Hematopoietic multipotent progenitor cell treated with erythropoietin and hydrocortisone succinate and interleukin-3 and kit ligand, for 4 days (in vitro differentiated cells): ENCODE measurements at regions not wholly inside any gene's neighbourhood (a gene's known extent, or its start where the extent isn't known, plus 50 kb on each side); places are given as distances from the start of the nearest gene placed in this dataset.
A peak's percentile ranks its signal among the peaks of the same experiment; 100 is the strongest.
"Not testable (repeated sequence)": the region's sequence is repeated elsewhere in the genome, so short reads cannot be mapped to it uniquely, and the experiment has no call there.

Source experiments
- DNase-seq: peaks from one replicate; pipeline ENCODE4 v3.0.0-alpha.2; 2015

DNA sequence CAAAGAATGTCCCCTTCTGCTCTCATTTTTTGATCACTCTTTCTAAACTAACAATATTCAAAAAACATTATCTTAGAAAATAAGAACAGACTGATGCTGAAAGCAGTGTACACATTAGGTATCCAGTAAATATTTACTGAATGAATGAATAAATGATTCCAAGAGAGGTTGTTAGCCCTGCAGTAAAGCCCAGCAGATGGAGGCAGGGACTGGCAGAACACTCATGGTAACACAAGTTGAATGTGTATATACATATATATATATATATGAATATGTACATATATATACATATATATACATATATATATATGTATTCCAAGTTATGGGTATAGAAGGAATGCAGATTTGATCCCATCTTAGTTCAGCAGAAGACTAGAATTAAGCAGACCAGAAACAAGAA is 546.3 kb downstream of the RAB38 start:
- DNase-seq: no peak

DNA sequence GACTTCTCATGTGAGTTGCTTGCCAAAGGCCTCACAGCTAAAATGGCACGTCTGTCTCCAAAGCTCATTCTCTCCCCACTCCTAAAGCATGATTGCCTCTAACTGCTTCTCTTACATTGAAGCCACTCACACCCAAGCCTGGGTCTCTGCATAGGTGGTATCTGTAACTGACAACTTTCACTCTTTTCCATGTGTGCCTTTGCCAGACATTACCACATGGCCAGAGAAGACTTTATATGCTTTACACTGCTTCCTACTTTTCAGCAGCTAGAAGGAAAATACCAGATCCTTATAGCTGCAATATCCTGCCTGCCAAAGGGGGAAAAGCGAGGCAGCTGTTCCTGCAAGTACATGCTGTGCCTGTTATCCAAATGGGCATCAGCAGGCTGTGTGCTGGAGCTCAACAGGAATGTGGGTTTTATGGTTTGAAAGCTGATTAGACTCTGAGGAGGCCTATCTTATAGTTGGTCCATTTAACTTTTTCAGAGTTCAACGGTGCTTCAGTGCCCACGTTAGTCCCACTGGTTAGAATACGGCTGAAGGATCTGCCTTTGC is 547.1 kb downstream of the RAB38 start:
- DNase-seq: no peak

DNA sequence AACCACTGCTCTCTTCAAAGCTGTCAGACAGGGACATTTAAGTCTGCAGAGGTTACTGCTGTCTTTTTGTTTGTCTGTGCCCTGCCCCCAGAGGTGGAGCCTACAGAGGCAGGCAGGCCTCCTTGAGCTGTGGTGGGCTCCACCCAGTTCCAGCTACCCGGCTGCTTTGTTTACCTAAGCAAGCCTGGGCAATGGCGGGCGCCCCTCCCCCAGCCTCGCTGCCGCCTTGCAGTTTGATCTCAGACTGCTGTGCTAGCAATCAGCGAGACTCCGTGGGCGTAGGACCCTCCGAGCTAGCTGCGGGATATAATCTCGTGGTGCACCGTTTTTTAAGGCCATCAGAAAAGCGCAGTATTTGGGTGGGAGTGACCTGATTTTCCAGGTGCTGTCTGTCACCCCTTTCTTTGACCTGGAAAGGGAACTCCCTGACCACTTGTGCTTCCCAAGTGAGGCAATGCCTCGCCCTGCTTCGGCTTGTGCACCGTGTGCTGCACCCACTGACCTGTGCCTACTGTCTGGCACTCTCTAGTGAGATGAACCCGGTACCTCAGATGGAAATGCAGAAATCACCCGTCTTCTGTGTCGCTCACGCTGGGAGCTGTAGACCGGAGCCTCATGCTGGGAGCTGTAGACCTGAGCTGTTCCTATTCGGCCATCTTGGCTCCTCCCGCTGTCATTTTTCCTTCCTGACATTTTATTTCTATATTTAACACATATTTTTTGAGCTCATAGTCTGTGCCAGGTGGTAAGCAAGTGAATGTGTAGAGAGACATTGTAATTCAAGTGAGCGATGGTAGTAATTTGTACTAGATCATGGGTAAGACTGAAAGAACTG is 551.5 kb downstream of the RAB38 start:
- not testable (repeated sequence) for DNase-seq

DNA sequence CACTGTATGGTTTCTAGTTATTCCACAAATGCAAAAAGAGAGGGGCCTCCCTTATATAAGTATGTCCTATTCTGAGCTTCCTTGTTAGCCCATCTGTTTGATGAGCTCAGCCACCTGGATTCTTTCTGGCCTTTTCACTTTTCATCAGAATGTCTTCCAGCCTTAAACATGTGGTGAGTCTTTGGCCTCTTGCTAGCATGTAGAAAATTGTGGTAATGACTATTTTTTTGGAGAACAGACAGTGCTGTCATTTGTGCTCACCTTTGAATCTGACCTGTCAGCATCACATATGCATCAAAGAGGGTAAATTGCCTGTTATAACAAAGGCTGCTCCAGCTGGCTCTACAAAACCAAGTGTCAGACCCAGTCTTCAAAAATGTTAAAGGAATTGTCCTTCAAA is 558.7 kb downstream of the RAB38 start:
- no peak for DNase-seq

DNA sequence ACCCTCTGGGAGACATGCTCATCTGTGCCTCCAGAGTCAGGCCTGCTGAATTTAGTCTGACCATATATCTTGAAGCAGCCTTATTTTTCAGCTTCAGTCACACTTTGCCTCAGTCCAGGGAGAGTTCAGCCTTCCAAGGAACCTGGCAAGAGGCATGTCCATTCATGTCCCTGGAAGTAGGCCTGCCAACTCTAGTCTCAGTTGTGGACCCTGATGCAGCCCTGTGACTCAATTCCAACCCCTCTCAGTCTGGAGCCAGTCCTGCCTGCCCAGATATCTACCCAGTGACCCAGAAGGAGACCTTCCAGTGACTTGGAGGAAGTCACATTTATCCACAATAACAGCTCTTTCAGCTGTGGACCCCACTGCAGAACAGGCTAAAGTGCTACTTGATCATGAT is 566.6 kb downstream of the TMEM135 start:
- no peak for DNase-seq

DNA sequence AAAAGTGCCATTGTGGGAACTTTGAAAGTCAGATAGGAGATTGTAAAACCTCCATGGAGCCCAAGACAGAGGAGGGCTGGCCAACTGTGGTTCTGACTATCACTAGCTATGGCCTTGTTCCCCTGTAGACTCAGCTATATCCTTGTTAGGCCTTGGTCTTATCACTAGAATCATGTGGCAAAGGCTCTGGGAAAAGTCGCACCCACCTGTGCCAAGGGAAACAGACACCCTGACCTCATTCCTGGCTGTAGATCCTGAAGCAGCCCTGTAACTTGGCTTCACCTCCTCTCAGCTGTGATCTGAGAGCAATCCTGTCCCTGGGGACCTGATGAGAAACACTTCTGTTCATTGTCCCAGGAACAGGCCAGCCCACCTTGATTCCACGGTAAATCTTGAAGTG is 566.2 kb downstream of the TMEM135 start:
- DNase-seq: no peak

DNA sequence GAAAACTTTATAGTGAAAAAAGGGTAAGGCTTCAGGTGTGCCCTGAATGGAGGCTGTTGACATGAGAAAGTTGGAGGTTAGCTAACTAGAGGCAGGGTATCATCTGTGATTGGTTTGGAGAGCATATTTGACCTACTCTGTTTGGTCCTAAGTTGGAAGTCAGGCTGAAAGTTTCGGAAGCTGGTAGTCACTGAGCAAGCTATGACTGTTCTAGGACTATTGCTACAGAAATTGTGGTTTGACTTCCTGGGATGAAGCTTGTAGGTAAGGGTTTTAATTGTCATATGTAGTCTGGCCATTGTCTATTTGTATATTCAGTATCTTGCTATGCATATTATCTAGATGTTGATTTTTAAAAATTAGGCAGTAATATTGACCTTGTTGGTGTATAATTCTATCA is 565.0 kb downstream of the TMEM135 start:
- DNase-seq: no peak

DNA sequence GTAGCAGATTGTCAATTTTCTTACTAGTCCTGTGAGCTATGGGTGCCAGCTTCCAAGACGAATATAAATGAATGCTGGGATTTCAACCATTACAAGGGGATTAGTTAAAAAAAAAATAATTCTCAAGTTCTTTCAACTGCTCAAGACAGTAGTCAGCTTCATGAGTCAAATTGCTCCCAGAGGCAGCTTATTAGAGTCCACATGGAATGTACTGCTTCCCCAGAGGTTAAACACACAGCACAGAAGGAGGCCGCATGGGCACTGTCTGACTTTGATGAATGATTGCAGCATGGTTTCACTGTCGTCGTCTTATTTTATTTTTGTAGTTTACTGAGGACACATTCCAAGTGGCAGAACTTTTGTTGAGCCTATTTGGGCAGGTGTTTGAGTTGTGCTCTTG is 563.2 kb downstream of the TMEM135 start:
- no peak for DNase-seq

DNA sequence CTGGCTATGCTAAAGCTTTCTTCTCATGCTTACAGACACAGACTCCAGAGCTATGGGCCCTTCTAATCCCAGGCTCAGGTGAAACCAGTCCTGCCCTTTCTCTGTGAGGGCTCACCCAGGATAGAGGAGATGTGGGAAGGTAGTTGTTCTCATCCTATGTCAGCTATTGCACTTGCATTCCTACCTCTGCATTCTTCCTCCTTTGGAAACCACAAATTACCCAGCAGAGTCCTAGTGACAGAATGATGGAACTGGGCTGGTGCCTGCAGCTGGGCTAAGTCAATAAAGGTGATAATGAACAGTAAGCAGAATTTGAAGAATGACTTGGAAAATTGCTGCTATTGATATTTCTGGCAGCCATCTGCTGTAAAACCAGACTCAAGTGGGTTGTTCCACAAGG is 560.0 kb downstream of the TMEM135 start:
- no peak for DNase-seq

DNA sequence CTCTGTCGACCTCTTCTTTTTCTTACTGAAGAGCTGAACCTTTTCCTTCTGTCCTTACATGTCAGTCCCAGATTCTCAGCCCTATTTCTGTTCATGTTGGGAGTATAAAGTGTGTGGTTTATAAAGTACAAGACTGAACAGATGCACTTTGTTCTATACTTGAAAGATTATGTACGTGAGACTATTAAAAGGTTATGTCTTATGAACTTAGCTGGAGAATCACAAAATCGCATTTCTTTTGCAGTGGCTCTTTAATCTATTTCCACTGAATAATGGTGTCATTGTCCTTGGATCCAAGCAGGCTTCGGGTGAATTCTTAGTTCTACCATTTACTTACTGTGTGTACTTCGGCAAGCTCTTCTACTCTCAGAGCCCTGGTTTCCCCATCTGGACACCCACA is 558.4 kb downstream of the TMEM135 start:
- no peak for DNase-seq

DNA sequence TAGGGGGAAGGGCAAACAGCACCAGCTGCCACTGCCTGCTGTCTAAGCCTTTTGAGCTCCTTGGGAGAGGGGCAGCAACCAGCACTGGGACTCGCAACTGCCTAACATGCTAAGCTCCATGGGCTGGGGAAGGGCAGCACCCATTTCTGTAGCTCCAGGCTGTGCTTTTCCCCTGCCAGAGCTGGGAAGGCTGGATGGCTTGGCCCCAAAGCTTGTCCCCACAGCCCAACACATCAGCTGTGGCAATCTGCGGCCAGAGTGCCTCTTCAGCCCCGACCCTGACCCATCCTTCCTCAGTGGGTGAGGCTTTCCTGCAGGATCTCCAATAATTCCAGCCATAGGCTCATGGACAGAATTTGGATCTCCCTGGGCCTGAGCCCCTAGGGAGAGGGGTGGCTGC is 551.3 kb downstream of the TMEM135 start:
- DNase-seq: no peak

DNA sequence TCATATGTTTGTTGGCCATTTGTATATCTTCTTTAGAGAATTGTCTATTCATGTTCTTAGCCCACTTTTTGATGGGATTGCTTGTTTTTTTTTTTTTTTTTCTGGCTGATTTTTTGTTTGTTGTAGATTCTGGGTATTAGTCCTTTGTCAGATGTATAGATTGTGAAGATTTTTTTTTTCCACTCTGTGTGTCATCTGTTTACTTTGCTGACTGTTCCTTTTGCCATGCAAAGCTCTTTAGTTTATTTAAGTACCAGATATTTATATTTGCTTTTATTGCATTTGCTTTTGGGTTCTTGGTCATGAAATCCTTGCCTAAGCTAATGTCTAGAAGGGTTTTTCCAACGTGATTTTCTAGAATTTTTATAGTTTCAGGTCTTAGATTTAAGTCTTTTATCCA is 547.9 kb downstream of the TMEM135 start:
- DNase-seq: not testable (repeated sequence)

DNA sequence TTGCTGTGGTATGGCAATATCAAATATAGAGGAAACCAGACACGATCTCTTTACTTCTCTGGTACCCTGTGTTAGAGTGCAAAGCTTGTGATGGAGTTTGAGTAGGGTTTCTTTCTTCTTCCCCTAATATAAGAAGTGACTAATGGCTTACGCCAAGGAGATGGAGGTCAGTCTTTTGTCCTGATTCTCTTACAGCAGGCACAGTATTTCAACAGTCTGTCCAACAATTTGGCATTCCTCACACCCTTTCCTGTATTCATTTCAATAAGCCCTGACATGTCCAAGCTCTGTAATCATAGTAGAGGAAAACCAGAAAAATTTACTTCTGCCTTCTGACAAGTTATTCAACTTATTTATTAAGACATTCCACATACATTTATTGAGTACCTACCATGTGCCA is 546.2 kb downstream of the TMEM135 start:
- DNase-seq: no peak

DNA sequence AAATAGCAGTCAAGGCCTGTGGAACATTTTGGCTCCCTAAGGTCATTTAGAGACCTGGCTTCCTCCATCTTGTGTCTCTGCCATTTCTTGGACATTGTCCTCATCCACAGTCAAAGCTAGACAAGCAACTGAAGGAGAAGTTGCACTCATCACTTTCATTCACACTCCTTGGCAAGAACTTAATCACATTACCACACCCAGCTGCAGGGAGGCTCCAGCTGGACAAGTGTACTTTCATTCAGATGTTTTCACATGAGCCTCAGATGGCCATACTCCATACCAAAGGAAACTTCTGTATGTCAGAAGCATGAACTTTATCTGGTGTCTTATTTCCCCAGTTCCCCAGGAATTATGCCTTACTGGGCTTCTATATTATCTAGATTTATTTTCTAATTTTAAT is 537.4 kb downstream of the TMEM135 start:
- DNase-seq: no peak

DNA sequence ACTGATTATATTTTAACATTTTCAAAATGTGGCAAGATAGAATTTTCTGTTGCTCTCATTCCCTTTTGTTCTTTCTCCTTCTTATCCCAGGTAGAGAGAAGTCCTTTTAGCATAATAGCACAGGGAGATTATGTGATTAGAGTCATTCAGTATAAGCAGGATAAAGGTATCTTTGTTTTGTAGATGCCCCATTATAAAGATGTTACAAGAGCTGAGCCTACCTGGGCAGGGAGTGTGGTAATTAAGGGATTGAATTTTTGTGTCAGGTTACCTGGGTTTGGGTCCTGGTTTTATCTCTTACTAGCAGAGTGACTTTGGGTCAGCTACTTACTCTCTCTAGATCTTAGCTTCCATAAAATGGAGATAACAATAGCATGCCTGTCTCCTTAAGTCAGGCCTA is 536.5 kb downstream of the TMEM135 start:
- no peak for DNase-seq

DNA sequence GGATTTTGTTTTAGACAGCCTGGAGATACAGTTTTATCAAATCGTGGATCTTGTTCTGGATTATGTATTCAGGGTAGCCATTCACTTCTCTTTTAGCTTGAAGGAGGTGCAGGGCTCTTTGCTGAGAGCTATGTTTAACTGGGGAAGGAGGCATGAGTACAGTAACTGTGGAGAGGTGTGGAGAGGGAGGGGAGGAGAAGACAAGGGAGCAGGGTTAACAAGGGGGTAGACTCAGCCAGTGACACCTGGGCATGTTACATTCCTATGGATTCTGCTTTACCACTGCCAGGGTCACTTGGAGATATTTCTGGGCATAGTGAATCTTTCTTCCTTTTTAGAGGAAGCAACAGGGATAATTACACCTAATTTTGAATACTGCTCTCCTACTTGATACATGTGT is 536.0 kb downstream of the TMEM135 start:
- no peak for DNase-seq

DNA sequence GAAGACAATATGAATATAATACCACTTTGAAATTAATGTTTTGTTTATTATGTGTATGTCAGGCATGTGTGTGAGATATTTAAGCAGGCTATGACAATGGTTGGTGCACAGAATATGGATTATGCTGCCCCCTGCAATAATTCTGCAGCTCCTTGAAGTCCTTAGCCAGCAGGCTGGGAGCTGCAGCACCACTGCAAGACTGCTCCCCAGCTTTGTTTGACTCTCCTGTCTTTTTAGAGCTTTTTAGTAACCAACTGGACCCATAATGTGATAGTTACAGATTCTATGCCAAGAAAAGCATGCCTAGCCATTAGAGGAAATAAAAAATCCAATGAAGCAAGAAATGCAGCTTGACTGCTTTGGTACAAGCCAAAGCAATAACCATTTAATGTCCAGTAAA is 535.1 kb downstream of the TMEM135 start:
- DNase-seq: no peak

DNA sequence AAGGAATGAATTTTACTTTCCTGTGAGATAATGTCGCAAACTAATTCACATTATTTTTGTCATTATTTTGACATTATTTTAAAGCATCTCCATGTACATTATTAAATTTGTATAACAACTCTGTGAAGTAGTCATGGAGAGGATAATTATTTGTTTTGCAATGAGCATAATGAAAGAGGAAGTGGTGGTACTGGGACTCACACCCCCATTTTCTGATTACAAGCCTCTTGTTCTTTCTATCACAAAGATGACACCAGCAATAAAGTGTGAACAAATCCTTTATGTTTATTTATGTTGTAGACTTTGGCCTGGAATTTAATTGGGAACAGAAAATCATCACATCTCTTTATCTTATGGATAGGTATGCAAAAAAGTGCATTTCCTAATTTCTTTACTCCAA is 522.6 kb downstream of the TMEM135 start:
- DNase-seq: peak; percentile 26

DNA sequence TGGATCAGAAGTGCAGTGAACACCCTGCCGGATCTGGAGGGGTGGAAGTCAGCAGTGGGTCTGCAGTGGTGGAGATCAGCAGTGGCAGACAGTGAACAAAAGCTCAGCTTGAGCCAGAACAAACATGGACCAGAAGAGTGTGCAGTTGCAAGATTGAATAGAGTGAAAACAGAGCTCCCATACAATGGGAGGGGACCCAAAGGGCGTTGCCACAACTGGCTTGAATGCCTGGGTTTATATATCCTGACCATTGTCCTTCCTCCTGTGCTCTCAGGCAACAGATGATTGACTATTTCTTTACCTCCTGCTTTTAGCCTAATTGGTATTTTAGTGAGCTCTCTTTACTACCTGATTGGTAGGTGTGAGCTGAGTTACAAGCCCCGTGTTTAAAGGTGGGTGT is 522.1 kb downstream of the TMEM135 start:
- DNase-seq: not testable (repeated sequence)

DNA sequence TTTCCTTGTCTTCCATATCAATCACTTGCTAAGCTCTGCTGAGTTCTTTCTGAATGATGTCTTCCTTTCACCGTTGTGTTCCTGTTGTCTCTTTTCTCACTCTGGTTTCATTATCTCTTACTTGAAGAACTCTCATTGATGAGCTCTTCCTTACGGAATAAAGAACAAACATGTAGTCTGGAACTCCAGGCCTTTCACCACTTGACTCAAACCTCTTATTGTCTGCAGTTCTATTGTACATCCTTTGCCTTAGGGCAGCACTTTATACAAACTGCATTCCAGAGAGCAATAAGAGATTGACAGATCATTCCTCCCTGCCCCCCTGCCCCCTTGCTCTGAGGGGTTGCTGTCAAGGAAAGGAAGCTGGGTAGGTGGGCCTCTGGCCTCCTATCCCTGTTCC is 517.4 kb downstream of the TMEM135 start:
- no peak for DNase-seq

DNA sequence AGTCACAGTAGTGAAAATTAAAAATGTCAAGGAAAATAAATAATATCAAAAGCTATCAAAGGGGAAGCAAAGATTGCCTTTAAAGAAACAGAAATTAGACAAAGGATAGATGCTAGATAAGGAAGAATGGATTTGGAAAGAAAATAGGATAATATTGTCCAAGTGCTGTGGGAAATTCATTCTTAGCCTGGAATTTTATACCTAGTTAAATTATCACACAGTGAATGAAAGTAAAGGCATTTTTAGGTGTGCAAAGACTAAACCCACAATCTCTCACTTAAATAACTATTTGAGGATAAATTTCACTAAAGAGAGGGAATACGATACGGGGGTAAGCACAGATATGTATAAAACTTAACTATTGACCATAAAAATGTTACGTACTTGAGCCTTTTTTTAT is 511.1 kb downstream of the TMEM135 start:
- DNase-seq: no peak

DNA sequence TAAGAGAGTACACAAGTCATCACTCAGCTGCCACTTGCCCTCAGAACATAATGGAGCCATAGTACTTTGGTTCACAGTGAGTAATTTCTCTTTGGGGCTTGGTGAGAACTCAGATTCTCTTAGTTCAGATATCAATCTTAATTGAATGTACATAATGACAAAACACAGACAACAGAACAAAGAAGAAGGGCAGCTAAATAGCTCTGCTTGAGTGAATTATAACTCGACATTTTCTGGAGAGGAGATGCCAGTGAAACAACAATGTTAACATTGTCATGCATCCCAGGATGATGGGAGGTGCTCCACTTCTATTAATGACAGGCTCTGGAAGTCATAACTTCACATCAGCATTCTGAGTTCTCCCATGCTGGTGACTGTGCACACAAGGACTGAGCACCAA is 508.1 kb downstream of the TMEM135 start:
- DNase-seq: no peak

DNA sequence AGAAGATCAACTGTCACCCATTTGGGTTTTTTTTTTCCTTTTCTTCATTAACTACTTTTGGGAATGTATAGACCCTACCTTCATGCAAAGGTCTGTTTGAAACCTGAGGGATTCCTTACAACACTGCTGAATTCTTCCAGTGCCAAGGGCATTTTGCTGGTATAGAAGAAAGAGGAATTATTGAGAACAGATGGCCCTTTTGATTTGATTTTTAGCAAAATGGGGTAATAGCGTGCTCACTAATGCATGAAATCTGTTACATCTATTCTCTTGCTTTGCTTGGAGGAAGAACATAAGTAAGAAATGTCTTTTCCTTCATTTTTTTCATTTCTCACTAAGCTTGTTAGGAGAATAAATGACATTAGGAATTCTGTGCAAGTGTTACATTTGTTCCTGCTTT is 501.9 kb downstream of the TMEM135 start:
- DNase-seq: no peak

DNA sequence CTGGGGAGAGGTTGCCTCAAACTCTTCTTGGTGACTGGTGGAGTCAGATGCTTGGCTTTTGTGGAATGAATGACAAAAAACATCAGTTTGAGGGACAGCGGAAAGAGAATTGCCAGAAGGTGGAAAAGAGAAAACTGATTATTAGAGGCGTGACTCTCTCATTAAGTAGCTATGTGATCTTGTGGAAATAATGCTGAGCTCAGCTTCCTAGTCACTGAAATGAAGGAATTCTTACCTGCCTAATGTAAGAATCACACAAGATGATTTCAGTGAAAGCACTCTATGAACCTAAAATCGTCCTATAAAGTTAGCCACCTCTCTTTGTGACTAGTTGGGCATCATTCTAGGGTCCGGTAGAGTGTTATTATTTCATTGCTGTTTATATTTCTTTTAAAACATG is 498.8 kb downstream of the TMEM135 start:
- DNase-seq: no peak

DNA sequence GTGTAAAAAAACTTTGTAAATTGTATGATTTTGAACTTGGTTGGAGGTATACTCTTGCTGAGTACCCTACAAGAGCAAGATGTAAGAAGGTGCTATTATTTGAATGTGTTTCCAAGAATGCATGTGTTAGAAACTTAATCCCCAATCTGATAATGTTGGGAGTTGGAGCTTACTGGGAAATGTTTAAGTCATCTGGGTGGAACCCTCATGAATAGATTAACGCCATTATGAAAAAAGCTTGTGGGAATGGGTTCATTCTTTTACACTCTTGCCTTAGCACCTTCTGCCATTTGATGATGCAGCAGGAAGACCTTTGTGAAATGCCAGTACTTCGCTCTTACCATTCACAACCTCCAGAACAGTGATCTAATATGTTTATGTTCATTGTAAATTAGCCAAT is 498.3 kb downstream of the TMEM135 start:
- DNase-seq: no peak
